Dermis blood vessel endothelial cell (primary cell): ENCODE measurements at regions not wholly inside any gene's neighbourhood (a gene's known extent, or its start where the extent isn't known, plus 50 kb on each side); places are given as distances from the start of the nearest gene placed in this dataset.
"Not testable (repeated sequence)": the region's sequence is repeated elsewhere in the genome, so short reads cannot be mapped to it uniquely, and the experiment has no call there.

ENCODE experiments used
- DNase-seq: peaks from one replicate; pipeline ENCODE4 v3.0.0; 2010

GRCh38 chr6:122859676-122860075, 70.6 kb downstream of the SMPDL3A start:
- DNase-seq: no peak

GRCh38 chr6:122861594-122861993, 72.5 kb downstream of the SMPDL3A start:
- DNase-seq: no peak

DNA sequence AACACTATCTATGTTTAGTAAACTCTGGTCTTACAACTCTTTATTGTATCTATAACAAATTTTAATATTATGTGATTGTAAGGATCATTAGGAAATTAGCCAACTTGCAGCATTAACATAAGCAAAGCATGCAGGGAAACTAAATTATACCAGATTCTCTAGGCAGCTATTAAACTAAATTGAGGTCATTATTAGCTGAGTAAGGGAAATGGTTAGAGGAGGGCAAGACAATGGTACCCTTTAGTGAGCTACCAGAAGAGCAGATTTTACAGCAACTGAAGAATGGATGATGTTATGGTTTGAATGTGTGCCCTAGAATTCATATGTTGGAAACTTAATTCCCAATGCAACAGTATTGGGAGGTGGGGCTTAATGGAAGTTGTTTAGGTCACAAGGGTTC, 79.1 kb downstream of the SMPDL3A start:
- no peak for DNase-seq

GRCh38 chr6:122869437-122870024, 80.5 kb downstream of the SMPDL3A start:
- DNase-seq: peak; percentile 21

DNA sequence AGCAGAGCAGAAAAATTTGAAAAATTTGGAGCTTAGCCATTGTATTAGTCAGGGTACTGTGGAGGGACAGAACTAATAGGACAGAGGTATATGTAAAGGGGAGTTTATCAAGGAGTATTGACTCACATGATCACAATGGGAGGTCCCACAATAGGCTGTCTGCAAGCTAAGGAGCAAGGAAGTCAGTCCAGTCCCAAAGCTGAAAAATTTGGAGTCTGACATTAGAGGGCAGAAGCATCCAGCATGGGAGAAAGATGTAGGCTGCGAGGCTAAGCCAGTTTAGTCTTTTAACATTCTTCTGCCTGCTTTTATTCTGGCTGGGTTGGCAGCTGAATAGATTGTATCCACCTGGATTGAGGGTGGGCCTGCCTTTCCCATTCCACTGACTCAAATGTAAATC, 82.0 kb downstream of the SMPDL3A start:
- DNase-seq: no peak

DNA sequence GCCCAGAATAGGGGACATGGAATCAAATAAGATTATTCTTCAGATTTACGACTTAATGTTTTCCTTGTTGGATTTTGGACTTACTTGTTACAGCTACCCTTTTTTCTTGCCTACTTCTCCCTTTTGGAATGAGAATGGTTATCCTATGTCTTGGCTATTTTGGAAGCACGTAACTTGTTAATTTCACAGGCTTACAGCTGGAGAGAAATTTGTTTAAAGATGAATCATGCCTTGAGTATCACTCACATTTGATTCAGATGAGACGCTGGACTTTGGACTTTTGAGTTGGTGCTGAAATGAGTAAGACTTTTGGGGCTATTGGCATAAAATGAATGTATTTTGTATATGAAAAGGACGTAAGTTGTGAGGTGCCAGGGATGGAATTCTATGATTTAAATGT, 83.3 kb downstream of the SMPDL3A start:
- DNase-seq: no peak

DNA sequence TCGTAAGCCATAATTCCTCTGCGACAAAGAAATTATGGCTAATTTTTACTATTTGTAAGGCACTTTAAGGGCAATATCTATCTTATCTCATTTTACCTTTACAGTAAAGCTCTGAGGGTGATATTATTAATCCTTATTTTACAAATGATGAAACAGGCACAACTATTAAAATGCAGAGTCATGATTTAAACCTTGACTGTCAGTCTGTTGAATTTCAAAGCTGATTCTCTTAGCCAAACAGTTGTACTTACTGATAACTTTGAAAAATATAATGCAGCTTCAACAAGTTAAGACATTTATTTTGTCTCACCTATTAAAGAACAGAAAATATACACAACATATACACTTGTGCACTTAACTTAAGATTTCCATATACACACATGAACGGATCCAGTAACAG, 88.2 kb downstream of the SMPDL3A start:
- no peak for DNase-seq

DNA sequence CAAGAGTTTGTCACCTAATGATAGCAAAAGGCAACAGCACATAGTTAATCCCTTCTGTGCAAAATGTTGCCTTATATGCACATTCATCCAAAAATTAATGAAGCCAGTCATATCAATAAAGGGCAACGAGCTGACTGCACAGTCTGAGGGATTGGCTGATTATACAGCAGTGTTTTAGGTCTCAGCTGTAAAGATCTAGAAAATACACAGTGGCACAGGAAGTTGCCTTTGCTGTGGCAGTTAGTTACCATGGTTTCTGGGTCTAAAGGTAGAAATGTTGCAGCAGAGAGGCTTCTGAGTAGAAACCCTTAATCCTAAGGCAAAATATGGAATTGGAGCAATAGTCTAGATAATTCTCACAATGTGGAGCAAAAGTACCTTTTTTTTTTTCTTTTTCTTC, 89.7 kb downstream of the SMPDL3A start:
- no peak for DNase-seq

DNA sequence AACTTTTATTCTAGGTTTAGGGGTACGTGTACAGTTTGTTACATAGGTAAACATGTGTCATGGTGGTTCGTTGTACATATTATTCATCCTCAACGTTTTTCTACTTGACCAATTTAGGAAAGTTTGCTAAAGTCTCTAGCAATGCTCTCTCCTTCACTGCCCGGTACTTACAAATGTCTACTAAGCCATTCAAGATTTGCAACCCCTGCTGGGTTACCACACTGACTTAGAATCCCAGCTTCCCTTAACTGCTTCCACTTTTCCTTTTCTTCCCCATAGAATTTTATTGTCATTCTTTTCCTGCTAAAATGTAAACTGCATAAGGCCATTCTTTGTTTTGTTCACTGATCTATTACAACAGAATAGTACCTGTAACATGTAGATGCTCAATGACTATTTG, 97.4 kb downstream of the SMPDL3A start:
- DNase-seq: no peak

DNA sequence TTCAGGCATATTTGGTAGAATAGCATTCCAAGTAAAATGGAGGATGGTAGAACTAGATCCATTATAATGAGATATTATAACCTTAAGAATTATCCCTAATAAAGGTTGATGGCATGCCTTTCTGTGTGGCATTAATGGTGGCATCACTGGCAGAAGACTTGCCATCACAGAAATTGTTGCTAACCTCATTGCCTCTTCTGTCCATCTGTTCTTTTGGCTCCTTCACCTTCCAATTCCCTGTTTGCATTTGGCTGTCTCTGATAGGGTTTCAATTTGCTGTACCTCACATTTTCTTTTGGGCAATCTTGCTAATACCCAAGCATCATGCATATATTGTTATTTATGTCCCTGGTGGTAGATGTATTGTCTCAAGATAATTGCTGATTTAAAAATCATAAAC, 98.9 kb downstream of the SMPDL3A start:
- DNase-seq: no peak

- DNase-seq: not testable (repeated sequence)
Measured at GRCh38 chr6:122888680-122889079, 99.6 kb downstream of the SMPDL3A start.

DNA sequence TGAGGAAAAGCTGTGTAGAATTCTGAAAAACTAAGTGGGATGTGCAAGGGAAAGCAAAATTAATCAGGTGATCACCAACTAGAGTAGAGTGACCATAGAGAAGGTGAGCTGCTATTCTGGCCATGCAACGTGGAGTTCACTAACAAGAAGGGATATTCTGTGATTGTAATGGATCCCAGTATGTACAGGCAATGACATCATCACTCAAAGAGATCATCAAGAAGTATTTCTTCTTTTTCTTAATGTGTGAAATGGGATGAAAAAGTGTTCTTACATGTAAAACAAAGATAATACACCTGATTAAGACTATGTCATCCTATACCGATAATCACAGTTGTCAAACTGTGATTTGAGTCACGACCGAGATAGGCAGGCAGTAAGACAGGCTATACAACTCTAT, 101.2 kb downstream of the SMPDL3A start:
- DNase-seq: no peak

DNA sequence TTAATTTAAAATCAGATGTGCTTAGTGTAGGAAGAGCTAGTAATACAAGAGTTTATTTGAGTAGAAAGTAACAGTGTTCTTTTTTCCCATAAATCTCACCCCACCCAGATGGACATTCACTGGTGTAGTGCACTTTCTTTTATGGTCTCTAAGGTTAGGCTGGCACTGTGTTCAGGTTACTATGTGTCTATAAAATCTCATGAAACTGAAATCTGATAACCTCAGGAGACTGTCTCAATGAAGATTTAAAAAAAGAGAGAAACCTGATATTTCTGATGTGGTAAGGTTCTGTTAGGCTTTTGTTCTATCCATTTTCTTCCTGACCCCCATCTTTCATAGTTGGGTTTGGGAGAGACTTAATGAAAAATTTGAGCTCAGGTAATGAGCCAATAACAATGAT, 101.2 kb upstream of the CLVS2 start:
- DNase-seq: no peak

GRCh38 chr6:122902326-122902725, 93.7 kb upstream of the CLVS2 start:
- no peak for DNase-seq

GRCh38 chr6:122903266-122903915, 92.6 kb upstream of the CLVS2 start:
- DNase-seq: no peak

DNA sequence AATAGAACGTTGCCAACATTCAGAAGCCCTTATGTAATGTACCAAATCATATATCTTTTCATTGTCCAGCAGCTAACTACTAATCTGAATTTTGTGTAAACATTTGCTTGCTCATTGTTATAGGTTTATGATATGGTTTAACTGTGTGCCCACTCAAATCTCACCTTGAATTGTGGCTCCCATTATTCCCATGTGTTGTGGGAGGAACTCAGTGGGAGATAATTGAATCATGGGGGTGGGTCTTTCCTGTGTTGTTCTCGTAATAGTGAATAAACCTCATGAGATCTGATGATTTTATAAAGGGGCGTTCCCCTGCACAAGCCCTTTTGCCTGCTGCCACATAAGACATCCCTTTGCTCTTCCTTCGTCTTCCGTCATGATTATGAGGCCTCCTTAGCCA, 91.9 kb upstream of the CLVS2 start:
- DNase-seq: no peak

DNA sequence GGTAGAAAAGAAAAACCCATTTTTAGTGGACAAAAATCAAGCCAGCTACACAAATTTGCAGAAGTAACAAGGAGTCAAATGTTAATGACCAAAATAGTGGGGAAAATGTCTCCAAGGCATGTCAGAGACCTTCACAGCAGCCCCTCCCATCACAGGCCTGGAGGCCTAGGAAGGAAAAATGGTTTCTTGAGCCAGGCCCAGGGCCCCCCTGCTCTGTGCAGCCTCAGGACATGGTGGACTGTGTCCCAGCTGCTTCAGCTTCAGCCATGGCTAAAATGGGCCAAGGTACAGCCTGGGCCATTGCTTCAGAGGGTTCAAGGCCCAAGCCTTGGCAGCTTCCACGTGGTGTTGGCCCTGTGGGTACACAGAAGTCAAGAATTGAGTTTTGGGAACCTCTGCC, 82.5 kb upstream of the CLVS2 start:
- no peak for DNase-seq

DNA sequence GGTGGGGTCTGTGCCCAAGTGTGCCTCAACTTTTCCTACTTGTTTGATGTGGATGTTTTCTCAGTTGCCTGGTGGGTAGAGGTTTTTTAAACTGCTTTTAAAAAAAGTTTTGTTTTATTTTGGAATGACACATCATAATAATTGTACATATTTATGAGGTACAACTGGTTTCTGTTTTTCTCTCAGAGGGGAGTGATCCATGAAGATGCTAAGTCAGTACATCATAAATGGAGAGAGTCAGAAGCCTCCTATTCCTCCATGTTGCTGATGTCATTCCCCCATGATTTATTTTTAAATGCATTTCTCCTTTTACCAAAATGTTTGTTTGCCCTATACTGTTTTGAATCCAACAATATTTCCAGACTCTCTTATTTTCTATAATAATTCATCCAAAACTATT, 77.3 kb upstream of the CLVS2 start:
- DNase-seq: no peak

DNA sequence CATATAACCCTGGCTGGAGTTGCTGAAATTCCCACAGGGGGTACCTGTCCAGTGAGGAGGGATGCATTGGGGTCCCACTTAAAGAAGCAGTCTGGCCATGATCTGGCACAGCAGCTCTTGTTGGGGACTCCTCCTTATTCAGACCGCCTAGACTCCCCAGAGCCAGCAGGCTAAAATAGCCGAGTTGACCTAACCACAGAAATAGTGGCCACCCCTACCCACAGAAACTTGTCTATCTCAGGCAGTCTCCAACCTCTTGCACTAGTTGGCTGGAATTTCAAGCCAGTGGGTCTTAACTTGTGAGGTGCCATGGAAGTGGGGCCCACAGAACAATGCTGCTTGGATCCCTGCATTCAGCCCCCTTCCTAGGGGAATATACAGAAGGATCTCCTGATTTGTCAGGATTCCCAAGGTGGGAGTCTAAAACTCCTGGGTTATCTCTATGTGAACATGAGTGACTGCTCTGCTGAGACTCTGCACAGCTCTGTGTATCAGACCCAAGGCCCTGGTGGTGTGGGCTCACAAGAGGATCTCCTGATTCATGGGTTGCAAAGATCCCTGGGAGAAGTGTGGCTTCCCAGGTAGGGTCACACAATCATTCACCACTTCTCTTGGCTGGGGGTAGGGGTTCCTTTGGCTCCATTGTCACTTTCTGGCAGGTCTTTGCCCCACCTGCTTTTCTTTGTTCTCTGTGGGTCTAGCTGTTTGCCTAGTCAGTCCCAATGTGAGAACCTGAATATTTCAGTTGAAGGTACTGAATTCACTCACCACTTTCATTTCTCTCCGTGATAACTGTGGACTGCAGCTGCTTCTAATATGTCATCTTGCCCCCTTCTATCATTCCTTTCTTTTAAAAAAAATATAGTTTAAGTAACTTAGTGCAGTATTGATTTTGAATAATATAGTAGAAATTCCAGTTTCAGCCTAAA, 65.5 kb upstream of the CLVS2 start:
- DNase-seq: no peak

DNA sequence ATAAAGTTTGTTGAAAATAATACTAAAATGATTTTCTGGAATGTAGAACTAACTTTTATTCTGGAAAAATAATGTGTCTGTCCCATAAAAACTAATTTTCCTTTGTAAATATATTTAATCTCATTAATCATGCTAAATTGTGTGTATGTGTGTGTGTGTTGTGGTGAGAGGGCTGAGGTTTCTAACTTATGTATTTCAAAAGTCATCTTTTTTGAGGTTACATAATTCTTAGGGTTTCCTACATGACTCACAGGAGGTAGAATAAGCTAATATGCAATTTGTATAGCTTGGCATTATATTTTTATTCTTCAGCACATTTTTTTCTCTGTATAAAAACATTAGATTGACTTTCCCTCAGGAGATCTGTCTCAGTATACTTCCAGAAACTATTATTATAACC, 64.1 kb upstream of the CLVS2 start:
- no peak for DNase-seq

DNA sequence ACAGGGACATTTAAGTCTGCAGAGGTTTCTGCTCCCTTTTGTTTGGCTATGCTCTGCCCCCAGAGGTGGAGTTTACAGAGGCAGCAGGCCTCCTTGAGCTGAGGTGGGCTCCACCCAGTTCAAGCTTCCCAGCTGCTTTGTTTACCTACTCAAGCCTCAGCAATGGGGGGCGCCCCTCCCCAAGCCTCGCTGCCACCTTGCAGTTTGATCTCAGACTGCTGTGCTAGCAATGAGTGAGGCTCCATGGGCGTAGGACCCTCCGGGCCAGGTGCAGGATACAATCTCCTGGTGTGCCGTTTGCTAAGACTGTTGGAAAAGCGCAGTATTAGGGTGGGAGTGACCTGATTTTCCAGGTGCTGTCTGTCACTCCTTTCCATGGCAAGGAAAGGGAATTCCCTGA, 51.1 kb upstream of the CLVS2 start:
- DNase-seq: not testable (repeated sequence)
